D721Med (cell line): ENCODE measurements at regions not wholly inside any gene's neighbourhood (a gene's known extent, or its start where the extent isn't known, plus 50 kb on each side); places are given as distances from the start of the nearest gene placed in this dataset.

ENCODE experiments used
- DNase-seq: peaks from one replicate; pipeline ENCODE4 v3.0.0; 2011; ENCODE audit warnings: low spot score; ENCODE audit not compliant: insufficient read length
- FAIRE-seq: peaks from 2 replicates; lab custom pipeline; 2011; peaks lifted over from hg19 to GRCh38; lab: Jason Lieb, UNC
- TF ChIP-seq, protein P1 (sequence below): IDR thresholded peaks from 2 replicates; pipeline ENCODE4 v1.5.1; 2012; ENCODE audit warnings: mild to moderate bottlenecking, control low read depth; ENCODE audit not compliant: insufficient read depth; ENCODE audit errors: missing control alignments

DNA sequence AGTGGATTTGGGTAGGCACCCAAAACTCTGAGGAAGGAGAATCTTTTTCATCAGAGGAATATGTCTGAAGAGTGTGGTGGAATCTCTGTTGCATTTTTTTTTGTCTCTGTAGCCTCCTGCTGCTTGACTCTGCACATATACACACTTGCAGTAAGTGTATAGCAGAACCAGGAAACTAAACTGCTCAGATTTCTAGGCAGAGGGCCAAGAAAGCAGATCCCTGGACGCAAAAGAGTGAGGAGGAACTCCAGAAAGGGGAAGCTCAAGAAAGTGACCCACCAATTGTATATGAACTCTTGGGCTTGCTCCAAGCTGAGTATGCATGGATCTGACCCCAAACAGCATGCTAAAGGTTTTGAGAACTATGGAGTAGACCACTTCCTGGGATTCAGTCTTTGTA lies 181.8 kb downstream of the GADD45G start:
- TF ChIP-seq, protein P1, sequence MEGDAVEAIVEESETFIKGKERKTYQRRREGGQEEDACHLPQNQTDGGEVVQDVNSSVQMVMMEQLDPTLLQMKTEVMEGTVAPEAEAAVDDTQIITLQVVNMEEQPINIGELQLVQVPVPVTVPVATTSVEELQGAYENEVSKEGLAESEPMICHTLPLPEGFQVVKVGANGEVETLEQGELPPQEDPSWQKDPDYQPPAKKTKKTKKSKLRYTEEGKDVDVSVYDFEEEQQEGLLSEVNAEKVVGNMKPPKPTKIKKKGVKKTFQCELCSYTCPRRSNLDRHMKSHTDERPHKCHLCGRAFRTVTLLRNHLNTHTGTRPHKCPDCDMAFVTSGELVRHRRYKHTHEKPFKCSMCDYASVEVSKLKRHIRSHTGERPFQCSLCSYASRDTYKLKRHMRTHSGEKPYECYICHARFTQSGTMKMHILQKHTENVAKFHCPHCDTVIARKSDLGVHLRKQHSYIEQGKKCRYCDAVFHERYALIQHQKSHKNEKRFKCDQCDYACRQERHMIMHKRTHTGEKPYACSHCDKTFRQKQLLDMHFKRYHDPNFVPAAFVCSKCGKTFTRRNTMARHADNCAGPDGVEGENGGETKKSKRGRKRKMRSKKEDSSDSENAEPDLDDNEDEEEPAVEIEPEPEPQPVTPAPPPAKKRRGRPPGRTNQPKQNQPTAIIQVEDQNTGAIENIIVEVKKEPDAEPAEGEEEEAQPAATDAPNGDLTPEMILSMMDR: no peak
- DNase-seq: no peak
- no peak for FAIRE-seq

DNA sequence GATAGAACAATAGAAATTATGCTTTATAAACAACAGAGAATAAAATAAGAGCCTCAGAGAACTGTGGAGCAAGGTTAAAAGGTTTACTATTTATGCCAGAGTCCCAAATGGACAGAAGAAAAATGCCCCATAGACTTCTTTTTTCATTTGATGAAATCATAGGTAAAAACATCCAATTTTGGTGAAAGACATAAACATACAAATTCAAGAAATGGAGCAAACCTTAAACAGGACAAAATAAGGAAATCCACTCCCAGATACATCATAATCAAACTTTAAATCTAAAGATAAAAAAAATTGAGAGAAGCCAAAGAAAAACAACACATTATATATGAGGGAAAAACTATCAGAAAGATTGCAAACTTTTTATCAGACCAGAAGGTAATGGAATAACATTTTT lies 182.8 kb downstream of the GADD45G start:
- FAIRE-seq (no peak), DNase-seq (no peak)
- TF ChIP-seq, protein P1: no peak

DNA sequence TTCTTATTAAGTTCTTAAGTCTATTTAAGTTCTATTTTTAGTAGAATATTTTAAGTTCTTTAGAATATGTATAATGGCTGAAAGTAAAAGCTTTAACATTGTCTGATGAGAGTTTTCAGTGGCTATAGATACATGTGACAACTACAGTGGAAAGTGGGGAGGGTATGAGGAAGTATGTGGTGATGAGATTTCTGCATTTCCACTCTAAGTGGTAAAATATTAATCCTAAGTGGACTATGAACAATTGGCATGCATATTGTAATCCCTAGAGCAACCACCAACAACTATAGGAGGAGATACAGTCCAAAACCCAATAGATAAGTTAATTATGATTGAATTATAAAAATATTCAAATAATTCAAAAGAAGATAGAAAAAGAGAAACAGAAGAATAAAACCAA lies 183.6 kb downstream of the GADD45G start:
- TF ChIP-seq, protein P1: no peak
- DNase-seq (no peak), FAIRE-seq (no peak)

DNA sequence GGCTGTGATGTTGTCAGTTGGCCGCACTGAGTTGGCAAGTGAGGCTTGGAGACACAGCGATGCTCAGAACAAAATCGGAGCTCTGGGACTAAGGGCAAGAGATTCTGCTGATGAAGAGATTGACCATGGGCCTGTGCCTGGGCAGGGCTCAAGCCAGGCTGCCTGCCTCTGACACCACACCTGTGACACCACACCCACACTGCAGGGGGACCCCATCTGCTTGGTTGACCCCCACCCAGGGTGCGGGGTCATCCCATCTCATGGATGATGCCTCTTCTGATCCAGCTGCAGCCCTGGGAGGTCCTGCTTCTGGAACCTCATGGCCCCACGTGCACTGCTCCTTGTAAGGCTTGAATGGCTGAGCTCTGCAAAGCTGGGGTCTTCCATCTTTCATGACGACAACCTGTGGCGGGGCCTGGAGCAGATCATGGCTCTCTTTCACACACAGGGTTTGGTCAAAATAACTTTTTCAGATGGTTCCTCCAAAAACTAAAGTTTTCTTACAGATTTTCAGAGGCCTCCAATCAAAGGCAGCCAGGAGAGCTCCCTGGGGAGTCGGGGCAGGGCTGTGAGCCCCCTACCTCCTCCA lies 185.2 kb downstream of the GADD45G start:
- DNase-seq (no peak), FAIRE-seq (no peak)
- TF ChIP-seq, protein P1: no peak

DNA sequence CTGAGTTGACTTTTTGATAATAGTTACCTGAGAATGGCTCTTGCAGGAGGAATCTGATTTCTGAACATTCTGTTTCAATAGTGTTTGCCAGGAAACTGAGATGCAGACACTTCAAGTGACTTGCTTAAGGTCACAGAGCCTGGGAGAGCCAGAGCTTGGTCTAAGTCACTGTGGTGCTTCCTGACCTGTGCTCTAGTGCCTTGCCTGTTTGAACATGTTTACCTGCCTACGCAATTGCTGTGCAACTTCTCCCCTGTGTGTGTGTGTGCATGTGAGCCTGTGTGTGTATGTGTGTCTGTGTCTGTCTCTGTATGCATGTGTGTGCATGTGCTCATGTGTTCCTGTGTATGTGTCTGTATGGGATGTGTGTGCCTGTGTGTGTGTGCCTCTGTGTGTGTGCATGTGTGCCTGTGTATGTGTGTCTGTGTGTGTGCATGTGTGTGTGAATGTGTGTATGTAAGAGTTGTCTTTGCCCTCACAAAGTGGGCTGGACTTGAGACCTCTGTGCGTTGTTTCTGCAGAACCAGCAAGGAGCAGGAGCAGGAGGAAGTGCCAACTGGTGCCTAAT lies 185.8 kb downstream of the GADD45G start:
- TF ChIP-seq, protein P1: no peak
- DNase-seq: no peak
- no peak for FAIRE-seq

DNA sequence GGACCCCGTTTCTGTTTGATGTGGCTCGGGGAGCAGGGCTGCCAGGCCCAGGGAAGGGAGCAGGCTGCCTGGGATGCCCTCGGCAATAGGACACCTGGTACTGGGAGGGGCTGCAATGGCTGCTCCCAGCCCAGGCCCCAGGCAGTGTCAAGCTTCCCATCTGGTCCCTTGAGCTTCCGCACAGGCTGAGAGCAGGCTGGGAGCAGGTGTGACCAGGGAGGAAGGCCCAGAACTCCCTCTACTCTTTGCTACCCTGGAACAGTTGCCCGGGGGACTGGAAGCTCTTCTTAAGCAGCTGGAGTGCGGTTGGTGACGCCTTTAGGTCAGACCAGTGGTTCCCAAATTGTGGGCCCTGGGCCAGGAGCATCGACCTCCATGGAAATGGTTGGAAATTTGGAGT lies 186.9 kb downstream of the GADD45G start:
- TF ChIP-seq, protein P1: no peak
- DNase-seq (no peak), FAIRE-seq (no peak)

DNA sequence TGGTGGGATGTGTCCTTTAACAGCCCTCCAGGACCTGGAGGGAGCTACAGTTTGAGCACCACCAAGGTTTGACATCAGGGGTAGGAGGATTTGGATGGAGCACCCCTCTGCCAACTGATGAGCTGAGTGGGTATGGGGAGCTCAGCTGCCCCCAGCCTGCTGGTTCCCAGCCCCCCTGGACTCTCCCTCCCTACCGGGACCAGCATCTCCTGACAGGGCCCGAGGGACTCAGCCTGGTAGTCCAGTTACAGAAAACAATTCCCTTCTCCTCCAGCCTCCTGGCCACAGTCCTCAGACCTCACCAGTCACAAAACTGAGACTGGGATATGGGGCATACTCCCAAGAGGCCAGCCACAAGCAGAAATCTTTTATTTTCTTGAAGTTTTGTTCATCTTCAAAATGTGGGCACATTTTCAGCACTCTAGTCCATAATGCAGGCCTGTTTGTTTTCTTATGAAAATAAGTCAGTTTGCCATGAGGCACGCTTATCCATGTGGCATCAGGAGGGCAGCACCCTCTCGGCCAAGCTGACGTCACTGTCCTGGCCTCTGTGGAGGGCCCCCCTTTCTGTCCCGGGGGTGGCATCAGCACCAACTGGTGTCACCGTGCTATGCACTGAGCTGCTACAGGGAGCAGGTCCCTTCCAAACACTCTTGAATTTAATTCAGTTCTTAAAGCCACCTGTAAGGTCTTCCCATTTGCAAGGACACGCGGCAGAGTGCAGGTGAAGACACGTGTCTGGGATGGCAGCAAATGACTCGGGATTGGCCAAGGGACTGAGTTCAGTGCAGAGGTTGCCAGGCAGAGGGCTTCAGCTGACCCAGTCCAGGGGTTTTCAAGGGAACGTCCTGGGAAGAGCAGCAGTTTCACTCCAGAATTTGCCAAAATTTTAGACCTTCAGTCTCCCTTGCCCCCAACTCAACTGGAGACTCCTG lies 187.6 kb downstream of the GADD45G start:
- DNase-seq: no peak
- TF ChIP-seq, protein P1: no peak
- FAIRE-seq: no peak
